ENCODE measurements at regions not wholly inside any gene's neighbourhood (a gene's known extent, or its start where the extent isn't known, plus 50 kb on each side); places are given as distances from the start of the nearest gene placed in this dataset.

GRCh38 chr11:23377909-23378308 is 517.6 kb upstream of the CCDC179 start:
- no peak for TF ChIP-seq POLR2A (IDR thresholded peaks at IDR 0.05)
- TF ChIP-seq, protein P1, sequence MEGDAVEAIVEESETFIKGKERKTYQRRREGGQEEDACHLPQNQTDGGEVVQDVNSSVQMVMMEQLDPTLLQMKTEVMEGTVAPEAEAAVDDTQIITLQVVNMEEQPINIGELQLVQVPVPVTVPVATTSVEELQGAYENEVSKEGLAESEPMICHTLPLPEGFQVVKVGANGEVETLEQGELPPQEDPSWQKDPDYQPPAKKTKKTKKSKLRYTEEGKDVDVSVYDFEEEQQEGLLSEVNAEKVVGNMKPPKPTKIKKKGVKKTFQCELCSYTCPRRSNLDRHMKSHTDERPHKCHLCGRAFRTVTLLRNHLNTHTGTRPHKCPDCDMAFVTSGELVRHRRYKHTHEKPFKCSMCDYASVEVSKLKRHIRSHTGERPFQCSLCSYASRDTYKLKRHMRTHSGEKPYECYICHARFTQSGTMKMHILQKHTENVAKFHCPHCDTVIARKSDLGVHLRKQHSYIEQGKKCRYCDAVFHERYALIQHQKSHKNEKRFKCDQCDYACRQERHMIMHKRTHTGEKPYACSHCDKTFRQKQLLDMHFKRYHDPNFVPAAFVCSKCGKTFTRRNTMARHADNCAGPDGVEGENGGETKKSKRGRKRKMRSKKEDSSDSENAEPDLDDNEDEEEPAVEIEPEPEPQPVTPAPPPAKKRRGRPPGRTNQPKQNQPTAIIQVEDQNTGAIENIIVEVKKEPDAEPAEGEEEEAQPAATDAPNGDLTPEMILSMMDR (IDR thresholded peaks at IDR 0.05) = no peak
